ENCODE measurements at regions not wholly inside any gene's neighbourhood (a gene's known extent, or its start where the extent isn't known, plus 50 kb on each side); places are given as distances from the start of the nearest gene placed in this dataset.
"Not testable (repeated sequence)": the region's sequence is repeated elsewhere in the genome, so short reads cannot be mapped to it uniquely, and the experiment has no call there.

GRCh38 chr3:139095803-139096466, 51.2 kb upstream of the PRR23C start:
- DNase-seq: no peak

GRCh38 chr3:139096670-139097069, 52.0 kb upstream of the PRR23C start:
- DNase-seq: no peak

GRCh38 chr3:139098391-139098790, 53.7 kb upstream of the PRR23C start:
- DNase-seq: no peak

GRCh38 chr3:139099968-139100817, 55.5 kb upstream of the PRR23C start:
- no peak for DNase-seq

GRCh38 chr3:139100821-139101220, 56.1 kb upstream of the PRR23C start:
- no peak for DNase-seq

- DNase-seq: no peak
Measured at GRCh38 chr3:139101396-139101795, 56.7 kb upstream of the PRR23C start.

- DNase-seq: no peak
Measured at GRCh38 chr3:139103484-139103883, 58.8 kb upstream of the PRR23C start.

GRCh38 chr3:139104062-139104461, 59.4 kb upstream of the PRR23C start:
- no peak for DNase-seq

GRCh38 chr3:139105154-139105702, 60.5 kb upstream of the PRR23C start:
- DNase-seq: no peak

- DNase-seq: no peak
Measured at GRCh38 chr3:139106013-139106932, 61.6 kb upstream of the PRR23C start.

GRCh38 chr3:139107424-139108252, 62.9 kb upstream of the PRR23C start:
- DNase-seq: no peak

- DNase-seq: no peak
Measured at GRCh38 chr3:139108253-139108969, 63.7 kb upstream of the PRR23C start.

- DNase-seq: no peak
Measured at GRCh38 chr3:139109271-139109670, 64.6 kb upstream of the PRR23C start.

- no peak for DNase-seq
Measured at GRCh38 chr3:139110072-139110830, 65.6 kb upstream of the PRR23C start.

- not testable (repeated sequence) for DNase-seq
Measured at GRCh38 chr3:139110929-139111328, 66.2 kb upstream of the PRR23C start.

GRCh38 chr3:139111392-139112229, 66.9 kb upstream of the PRR23C start:
- peak; percentile 41 for DNase-seq

- DNase-seq: no peak
Measured at GRCh38 chr3:139112230-139112558, 67.5 kb upstream of the PRR23C start.

- no peak for DNase-seq
Measured at GRCh38 chr3:139113231-139113992, 68.7 kb upstream of the PRR23C start.

GRCh38 chr3:139113993-139114375, 69.3 kb upstream of the PRR23C start:
- no peak for DNase-seq
